ENCODE measurements at regions not wholly inside any gene's neighbourhood (a gene's known extent, or its start where the extent isn't known, plus 50 kb on each side); places are given as distances from the start of the nearest gene placed in this dataset.
A peak's percentile ranks its signal among the peaks of the same experiment; 100 is the strongest.

DNA sequence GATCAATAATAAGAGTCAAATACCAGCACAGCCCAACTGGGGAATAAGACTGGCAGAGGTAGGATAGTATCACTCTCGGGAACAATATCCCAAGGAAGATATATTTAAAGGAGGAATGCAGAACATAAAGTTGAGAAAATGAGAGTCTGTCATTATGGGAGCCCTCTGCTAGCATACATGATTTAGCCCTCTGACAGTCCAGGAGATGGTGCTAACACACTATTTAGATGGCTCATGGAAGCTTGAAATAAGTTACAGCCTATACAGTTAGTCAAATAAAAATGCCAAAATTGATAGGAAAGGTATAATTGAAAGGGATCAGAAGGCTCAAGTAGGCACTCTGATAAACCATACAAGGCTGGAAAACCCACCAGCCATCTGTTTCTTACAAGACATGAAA is 201.0 kb upstream of the NEIL3 start:
- intact Hi-C loops (cut with micrococcal nuclease) (loop anchor here (1.0 kb wide), 1 partner anchor 231 kb away; no protein-coding TSS in a partner anchor), dilution Hi-C loops (cut with MboI; ENCODE audit: extremely low pct_ligation_motif_present, low sequenced_read_pairs) (no loop called here)
- FAIRE-seq = peak; percentile 70
- Histone ChIP-seq H3K27ac (ENCODE audit: insufficient read depth, low read depth, low read length) (no peak overlapping the region), H3K36me3 (ENCODE audit: control insufficient read depth in 2 of 2, extremely low read depth in 1 of 2, insufficient read depth in 2 of 2, low read length in 2 of 2) (no peaks in the 10 kb centered on the region), H3K4me3 (replicated peaks in 1 of 3; ENCODE audit: insufficient read depth in 1 of 3, low read depth in 1 of 3, low read length in 3 of 3) (no peak overlapping the region), H3K4me2 (ENCODE audit: insufficient read depth, low read length) (no peak overlapping the region), H3K9ac (replicated peaks; ENCODE audit: extremely low read depth, insufficient read depth, low read length) (no peak overlapping the region), H3K27me3 (ENCODE audit: control insufficient read depth in 2 of 2, insufficient read depth in 2 of 2, low read length in 2 of 2) (no peaks in the 10 kb centered on the region), H3K79me2 (ENCODE audit: control insufficient read depth, insufficient read depth, low read length) (no peaks in the 10 kb centered on the region), H4K20me1 (replicated peaks; ENCODE audit: control insufficient read depth, extremely low read depth, insufficient read depth, low read length) (no peaks in the 10 kb centered on the region), H3K9me3 (replicated peaks; ENCODE audit: control insufficient read depth, insufficient read depth, low read length) (no peaks in the 10 kb centered on the region), H2AFZ (ENCODE audit: low read depth, low read length) (no peak overlapping the region), H3K9me1 (replicated peaks; ENCODE audit: control insufficient read depth, extremely low read depth, insufficient read depth, low read length) (no peaks in the 10 kb centered on the region), H3K4me1 (ENCODE audit: control insufficient read depth, extremely low read depth, insufficient read depth, low read length) (no peaks in the 10 kb centered on the region)
- TF ChIP-seq EZH2 (IDR thresholded peaks at IDR 0.05; ENCODE audit: borderline replicate concordance, low read depth, low read length, severe bottlenecking) (no peak), POLR2AphosphoS5 (IDR thresholded peaks at IDR 0.05; ENCODE audit: insufficient read depth, low read depth, low read length) (no peak)
- TF ChIP-seq, protein P1, sequence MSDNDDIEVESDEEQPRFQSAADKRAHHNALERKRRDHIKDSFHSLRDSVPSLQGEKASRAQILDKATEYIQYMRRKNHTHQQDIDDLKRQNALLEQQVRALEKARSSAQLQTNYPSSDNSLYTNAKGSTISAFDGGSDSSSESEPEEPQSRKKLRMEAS (IDR thresholded peaks at IDR 0.05; ENCODE audit: insufficient read depth, insufficient read length) = no peak
- no peak for DNase-seq (ENCODE audit: low read depth, low spot score)
- no TSS peak for BruUV-seq (replicated peaks)
- ChIA-PET POLR2A (no interaction called here), CTCF (interaction anchor here (1.1 to 1.6 kb wide), 2 partner anchors 10 to 230 kb away, joined by 3 to 6 read pairs; no protein-coding TSS in a partner anchor)

DNA sequence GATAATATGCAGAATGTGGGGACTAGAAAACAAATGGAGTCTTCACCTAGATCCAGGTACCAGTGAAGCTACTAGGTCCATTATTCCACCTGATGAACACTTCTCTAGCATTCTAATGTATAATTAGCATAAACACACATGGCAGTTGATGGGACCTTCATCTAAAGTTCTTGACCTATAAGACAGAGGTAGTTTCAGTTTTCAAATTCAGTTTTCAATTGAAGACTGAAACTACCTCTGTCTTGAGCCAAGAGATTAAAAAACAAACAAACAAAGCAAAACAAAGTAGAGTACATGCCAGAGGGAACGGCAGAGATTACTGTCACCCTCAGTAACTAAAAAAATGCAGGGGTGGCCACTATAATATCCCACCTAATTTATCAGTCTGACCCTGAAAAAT is 199.9 kb upstream of the NEIL3 start:
- no peaks in the 10 kb centered on the region for H4K20me1 ChIP-seq (replicated peaks; ENCODE audit: control insufficient read depth, extremely low read depth, insufficient read depth, low read length)
- DNase-seq (ENCODE audit: low read depth, low spot score) = no peak
- H3K4me3 ChIP-seq (replicated peaks in 1 of 3; ENCODE audit: insufficient read depth in 1 of 3, low read depth in 1 of 3, low read length in 3 of 3) = no peak overlapping the region
- no peaks in the 10 kb centered on the region for H3K9me1 ChIP-seq (replicated peaks; ENCODE audit: control insufficient read depth, extremely low read depth, insufficient read depth, low read length)
- CTCF ChIA-PET = interaction anchor here (1.6 kb wide), 1 partner anchor 229 kb away, joined by 6 read pairs; no protein-coding TSS in a partner anchor
- no peaks in the 10 kb centered on the region for H3K27me3 ChIP-seq (ENCODE audit: control insufficient read depth in 2 of 2, insufficient read depth in 2 of 2, low read length in 2 of 2)
- H3K79me2 ChIP-seq (ENCODE audit: control insufficient read depth, insufficient read depth, low read length) = no peaks in the 10 kb centered on the region
- FAIRE-seq = no peak
- no peak overlapping the region for H3K27ac ChIP-seq (ENCODE audit: insufficient read depth, low read depth, low read length)
- BruUV-seq (replicated peaks) = no TSS peak
- POLR2A ChIA-PET = no interaction called here
- H3K4me2 ChIP-seq (ENCODE audit: insufficient read depth, low read length) = no peak overlapping the region
- no peaks in the 10 kb centered on the region for H3K9me3 ChIP-seq (replicated peaks; ENCODE audit: control insufficient read depth, insufficient read depth, low read length)
- H3K4me1 ChIP-seq (ENCODE audit: control insufficient read depth, extremely low read depth, insufficient read depth, low read length) = no peaks in the 10 kb centered on the region
- intact Hi-C loops (cut with micrococcal nuclease) (no loop called here), dilution Hi-C loops (cut with MboI; ENCODE audit: extremely low pct_ligation_motif_present, low sequenced_read_pairs) (no loop called here)
- no peaks in the 10 kb centered on the region for H3K36me3 ChIP-seq (ENCODE audit: control insufficient read depth in 2 of 2, extremely low read depth in 1 of 2, insufficient read depth in 2 of 2, low read length in 2 of 2)
- H2AFZ ChIP-seq (ENCODE audit: low read depth, low read length) = no peak overlapping the region
- H3K9ac ChIP-seq (replicated peaks; ENCODE audit: extremely low read depth, insufficient read depth, low read length) = no peak overlapping the region
- TF ChIP-seq POLR2AphosphoS5 (IDR thresholded peaks at IDR 0.05; ENCODE audit: insufficient read depth, low read depth, low read length) (no peak), MYC (IDR thresholded peaks at IDR 0.05; ENCODE audit: low read depth, low read length) (no peak), JUN (IDR thresholded peaks at IDR 0.05; ENCODE audit: borderline replicate concordance, insufficient read depth, insufficient read length, low read depth) (no peak), GATA2 (IDR thresholded peaks at IDR 0.05; ENCODE audit: insufficient read depth, insufficient read length, low read depth, low read length) (no peak), POLR2A (IDR thresholded peaks at IDR 0.05; ENCODE audit: low read depth, low read length) (no peak), FOS (IDR thresholded peaks at IDR 0.05; ENCODE audit: borderline replicate concordance, insufficient read depth, low read length) (no peak), EZH2 (IDR thresholded peaks at IDR 0.05; ENCODE audit: borderline replicate concordance, low read depth, low read length, severe bottlenecking) (no peak)
- TF ChIP-seq, protein P1 (IDR thresholded peaks at IDR 0.05; ENCODE audit: insufficient read depth, insufficient read length) = no peak
- TF ChIP-seq, protein P2, sequence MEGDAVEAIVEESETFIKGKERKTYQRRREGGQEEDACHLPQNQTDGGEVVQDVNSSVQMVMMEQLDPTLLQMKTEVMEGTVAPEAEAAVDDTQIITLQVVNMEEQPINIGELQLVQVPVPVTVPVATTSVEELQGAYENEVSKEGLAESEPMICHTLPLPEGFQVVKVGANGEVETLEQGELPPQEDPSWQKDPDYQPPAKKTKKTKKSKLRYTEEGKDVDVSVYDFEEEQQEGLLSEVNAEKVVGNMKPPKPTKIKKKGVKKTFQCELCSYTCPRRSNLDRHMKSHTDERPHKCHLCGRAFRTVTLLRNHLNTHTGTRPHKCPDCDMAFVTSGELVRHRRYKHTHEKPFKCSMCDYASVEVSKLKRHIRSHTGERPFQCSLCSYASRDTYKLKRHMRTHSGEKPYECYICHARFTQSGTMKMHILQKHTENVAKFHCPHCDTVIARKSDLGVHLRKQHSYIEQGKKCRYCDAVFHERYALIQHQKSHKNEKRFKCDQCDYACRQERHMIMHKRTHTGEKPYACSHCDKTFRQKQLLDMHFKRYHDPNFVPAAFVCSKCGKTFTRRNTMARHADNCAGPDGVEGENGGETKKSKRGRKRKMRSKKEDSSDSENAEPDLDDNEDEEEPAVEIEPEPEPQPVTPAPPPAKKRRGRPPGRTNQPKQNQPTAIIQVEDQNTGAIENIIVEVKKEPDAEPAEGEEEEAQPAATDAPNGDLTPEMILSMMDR (IDR thresholded peaks at IDR 0.05; ENCODE audit: extremely low read depth in 1 of 2, insufficient read depth in 1 of 2, low read depth in 1 of 2, low read length in 2 of 2) = no peak
